Left ventricle myocardium inferior (tissue), 1 donor: ENCODE measurements at regions not wholly inside any gene's neighbourhood (a gene's known extent, or its start where the extent isn't known, plus 50 kb on each side); places are given as distances from the start of the nearest gene placed in this dataset.

ENCODE experiments used
- DNase-seq: peaks from one replicate; pipeline ENCODE4 v3.0.0-alpha.2; 2020
- H3K27ac ChIP-seq: fragments of 200-600 bp; replicated peaks from 2 replicates; pipeline ENCODE4 v1.8.0; 2021
- H3K27me3 ChIP-seq: fragments of 200-600 bp; 2 replicates; pipeline ENCODE4 v1.8.0; 2021; ENCODE audit warnings: low read depth
- H3K36me3 ChIP-seq: fragments of 200-600 bp; 2 replicates; pipeline ENCODE4 v1.8.0; 2021
- H3K4me1 ChIP-seq: fragments of 200-600 bp; 2 replicates; pipeline ENCODE4 v1.8.0; 2021
- H3K4me3 ChIP-seq: fragments of 200-600 bp; 2 replicates; pipeline ENCODE4 v1.8.0; 2021; ENCODE audit warnings: mild to moderate bottlenecking, moderate library complexity
- H3K9me3 ChIP-seq: fragments of 200-600 bp; replicated peaks from 2 replicates; pipeline ENCODE4 v1.8.0; 2021
- CTCF ChIP-seq: fragments of 200-600 bp; IDR thresholded peaks from 2 replicates; pipeline ENCODE4 v1.8.0; 2021; ENCODE audit warnings: antibody characterized with exemption, mild to moderate bottlenecking, borderline replicate concordance
- intact Hi-C: fragments of 100-400 bp; cut with micrococcal nuclease; formaldehyde crosslinking; loops from one replicate; pipeline ENCODE4 v1.11.0; 2022
- donor health status: DM: no; HTN: yes; CAD: no; lungs with severe emphysema.

GRCh38 chr15:98431171-98431570 is 217.2 kb upstream of the IGF1R start:
- Histone ChIP-seq H3K27me3 (peaks cover 86% of the 10 kb centered on the region), H3K27ac (no peak overlapping the region), H3K4me3 (no peak overlapping the region), H3K36me3 (no peaks in the 10 kb centered on the region), H3K4me1 (peaks cover 6% of the 10 kb centered on the region), H3K9me3 (peaks cover 5% of the 10 kb centered on the region)
- no peak for DNase-seq
- intact Hi-C loops, result no loop called here
- no peak for TF ChIP-seq CTCF

DNA sequence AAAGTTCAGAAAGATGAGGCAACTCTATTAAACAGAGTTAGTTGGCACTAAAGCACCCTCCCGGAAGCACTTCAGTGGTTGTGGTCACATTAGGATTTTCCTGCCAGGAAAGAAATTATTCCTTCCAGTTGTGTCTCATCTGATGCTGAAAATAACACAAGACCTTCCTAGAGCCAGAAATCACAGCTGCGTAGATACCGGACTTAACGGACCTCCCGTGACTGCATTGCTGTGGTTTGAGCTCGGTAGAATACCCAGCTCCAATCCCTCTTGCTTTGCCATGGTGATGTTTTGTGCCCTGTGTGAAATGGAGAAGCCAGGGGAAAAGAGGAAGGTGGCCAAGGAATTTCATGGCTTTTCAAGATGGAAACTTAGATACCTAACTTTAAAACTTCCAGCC is 215.0 kb upstream of the IGF1R start:
- Histone ChIP-seq H3K4me1 (peaks cover 3% of the 10 kb centered on the region), H3K27ac (no peak overlapping the region), H3K9me3 (peaks cover 5% of the 10 kb centered on the region), H3K27me3 (peaks cover 71% of the 10 kb centered on the region), H3K36me3 (no peaks in the 10 kb centered on the region), H3K4me3 (no peak overlapping the region)
- no peak for TF ChIP-seq CTCF
- intact Hi-C loops, result no loop called here
- no peak for DNase-seq

GRCh38 chr15:98433856-98434255 is 214.5 kb upstream of the IGF1R start:
- DNase-seq, result no peak
- intact Hi-C loops, result no loop called here
- Histone ChIP-seq H3K27ac (no peak overlapping the region), H3K27me3 (peaks cover 65% of the 10 kb centered on the region), H3K36me3 (no peaks in the 10 kb centered on the region), H3K4me1 (no peaks in the 10 kb centered on the region), H3K9me3 (peaks cover 4% of the 10 kb centered on the region), H3K4me3 (no peak overlapping the region)
- no peak for TF ChIP-seq CTCF

DNA sequence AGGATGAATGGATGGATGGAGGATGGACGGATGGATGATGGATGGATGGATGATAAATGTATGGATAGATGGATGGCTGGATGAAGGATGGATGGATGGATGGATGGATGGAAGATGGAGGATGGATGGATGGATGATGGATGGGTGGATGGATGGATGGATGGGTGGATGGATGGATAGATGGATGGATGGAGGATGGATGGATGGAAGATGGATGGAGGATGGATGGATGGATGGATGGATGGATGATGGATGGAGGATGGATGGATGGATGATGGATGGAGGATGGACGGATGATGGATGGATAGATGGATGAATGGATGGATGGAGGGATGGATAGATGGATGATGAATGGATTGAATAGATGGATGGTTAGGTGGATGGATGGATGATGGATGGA is 210.6 kb upstream of the IGF1R start:
- Histone ChIP-seq H3K4me3 (no peak overlapping the region), H3K4me1 (no peaks in the 10 kb centered on the region), H3K9me3 (no peaks in the 10 kb centered on the region), H3K27me3 (peaks cover 46% of the 10 kb centered on the region), H3K27ac (no peak overlapping the region), H3K36me3 (no peaks in the 10 kb centered on the region)
- intact Hi-C loops, result no loop called here
- DNase-seq, result no peak
- no peak for TF ChIP-seq CTCF

DNA sequence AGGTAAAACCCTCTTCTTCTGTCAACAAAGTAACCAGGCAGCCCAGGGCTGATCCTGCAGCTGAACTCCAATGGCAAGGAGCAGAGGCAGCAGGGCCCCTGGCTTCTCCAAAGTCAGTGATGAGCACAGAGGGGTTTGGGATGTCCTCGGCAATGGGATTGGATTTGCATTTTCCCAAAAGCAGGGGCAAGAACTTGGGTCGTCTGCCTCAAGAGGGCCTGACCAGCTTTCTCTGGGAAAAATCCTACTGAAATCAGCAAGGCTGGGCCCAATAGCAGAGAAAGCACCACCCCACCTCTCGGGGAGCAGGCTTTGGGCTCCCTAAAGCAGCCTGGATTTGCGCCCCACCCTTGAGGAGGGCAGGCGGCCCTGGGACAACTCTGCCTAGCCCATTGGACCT is 210.0 kb upstream of the IGF1R start:
- TF ChIP-seq CTCF, result no peak

GRCh38 chr15:98438907-98439306 is 209.4 kb upstream of the IGF1R start:
- intact Hi-C loops, result no loop called here

More for the DNA sequence above, 210.0 kb upstream of the IGF1R start:
- Histone ChIP-seq H3K27me3 (peaks cover 43% of the 10 kb centered on the region), H3K4me1 (no peaks in the 10 kb centered on the region), H3K4me3 (no peak overlapping the region), H3K36me3 (no peaks in the 10 kb centered on the region), H3K9me3 (no peaks in the 10 kb centered on the region), H3K27ac (no peak overlapping the region)
- DNase-seq, result no peak
- intact Hi-C loops, result no loop called here

More at GRCh38 chr15:98438907-98439306, 209.4 kb upstream of the IGF1R start:
- DNase-seq, result no peak
- no peaks in the 10 kb centered on the region for H3K4me1 ChIP-seq
- H3K27me3 ChIP-seq, result peaks cover 40% of the 10 kb centered on the region
- no peak overlapping the region for H3K4me3 ChIP-seq
- H3K27ac ChIP-seq, result no peak overlapping the region
- no peaks in the 10 kb centered on the region for H3K36me3 ChIP-seq
- no peak for TF ChIP-seq CTCF
- no peaks in the 10 kb centered on the region for H3K9me3 ChIP-seq
